HUES64 (cell line): ENCODE measurements at regions not wholly inside any gene's neighbourhood (a gene's known extent, or its start where the extent isn't known, plus 50 kb on each side); places are given as distances from the start of the nearest gene placed in this dataset.

Experiments
- H3K27ac ChIP-seq: 2 replicates; pipeline ENCODE4 v1.7.0; 2013; ENCODE audit warnings: low read depth, low read length, inconsistent platforms
- H3K27me3 ChIP-seq: 2 replicates; pipeline ENCODE4 v1.6.1; 2013; ENCODE audit warnings: mild to moderate bottlenecking, low read length; ENCODE audit not compliant: insufficient read depth
- H3K36me3 ChIP-seq: 2 replicates; pipeline ENCODE4 v1.6.1; 2013; ENCODE audit warnings: mild to moderate bottlenecking, low read length; ENCODE audit not compliant: insufficient read depth
- H3K4me1 ChIP-seq: 2 replicates; pipeline ENCODE4 v1.6.1; 2013; ENCODE audit warnings: mild to moderate bottlenecking, low read length, moderate library complexity; ENCODE audit not compliant: insufficient read depth
- H3K4me3 ChIP-seq: 2 replicates; pipeline ENCODE4 v1.5.1; 2013; ENCODE audit warnings: mild to moderate bottlenecking, low read length, moderate library complexity
- H3K9ac ChIP-seq: 2 replicates; pipeline ENCODE4 v1.6.1; 2013; ENCODE audit warnings: mild to moderate bottlenecking, low read depth, low read length
- H3K9me3 ChIP-seq: 2 replicates; pipeline ENCODE4 v1.6.1; 2013; ENCODE audit warnings: low read depth, low read length; ENCODE audit not compliant: insufficient read depth
- WGBS: fragments of 150-250, 120-280 bp; methylation state at CpG from one replicate; pipeline ENCODE4 v1.1.7; 2013; ENCODE audit warnings: missing lambda C conversion rate; 5-methylcytosine and 5-hydroxymethylcytosine counted together

DNA sequence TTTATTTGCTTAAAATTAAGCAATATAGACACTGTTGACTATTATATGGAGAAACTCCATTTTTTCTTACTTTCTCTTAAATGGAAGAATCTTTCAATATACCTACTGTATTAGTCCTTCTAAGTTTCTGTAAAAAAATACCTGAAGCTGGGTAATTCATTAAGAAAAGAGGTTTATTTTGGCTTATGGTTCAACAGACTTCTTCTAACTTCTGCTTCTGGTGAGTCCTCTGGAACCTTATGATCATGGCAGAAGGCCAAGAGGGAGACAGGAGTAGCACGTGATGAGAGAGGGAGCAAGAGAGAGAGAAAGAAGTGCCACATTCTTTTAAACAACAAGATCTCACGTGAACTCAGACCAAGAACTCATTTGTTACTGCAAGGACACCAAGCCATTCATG is 573.3 kb downstream of the MCTP2 start:
- Histone ChIP-seq H3K4me3 (no peak overlapping the region), H3K27me3 (no peaks in the 10 kb centered on the region), H3K36me3 (no peaks in the 10 kb centered on the region), H3K4me1 (no peaks in the 10 kb centered on the region), H3K9me3 (peaks cover 14% of the 10 kb centered on the region; the same call in 1 of the 2 replicates), H3K27ac (no peak overlapping the region), H3K9ac (no peak overlapping the region)
- 86% methylated on average over 2 of the region's 2 CpGs for WGBS

DNA sequence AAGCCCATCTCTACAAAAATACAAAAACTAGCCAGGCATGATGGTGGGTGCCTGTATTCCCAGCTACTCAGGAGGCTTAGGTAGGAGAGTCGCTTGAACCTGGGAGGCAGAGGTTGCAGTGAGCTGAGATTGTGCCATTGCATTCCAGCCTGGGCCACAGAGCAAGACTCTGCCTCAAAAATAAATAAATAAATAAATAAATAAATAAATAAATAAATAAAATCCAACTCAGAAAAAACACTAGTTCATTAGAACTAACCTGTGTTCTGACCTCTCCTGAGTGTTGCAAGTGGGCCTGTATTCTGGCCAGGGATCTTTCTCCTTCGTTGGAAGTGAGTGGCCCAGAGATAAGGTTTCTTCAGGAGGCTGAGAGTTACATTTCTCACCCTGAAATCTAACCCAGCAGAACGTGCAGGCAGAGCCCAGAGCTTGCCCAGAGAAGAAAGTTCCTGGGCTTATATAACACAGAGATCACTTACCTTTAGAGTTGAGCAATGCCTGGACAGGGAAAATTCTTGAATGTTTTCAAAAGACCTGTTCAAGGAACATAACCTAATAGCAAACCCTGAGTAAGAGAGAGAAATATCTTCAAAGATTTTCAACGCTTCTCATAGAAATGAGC is 583.9 kb downstream of the MCTP2 start:
- Histone ChIP-seq H3K9me3 (no peaks in the 10 kb centered on the region), H3K4me3 (no peak overlapping the region), H3K27me3 (no peaks in the 10 kb centered on the region), H3K4me1 (no peaks in the 10 kb centered on the region), H3K36me3 (no peaks in the 10 kb centered on the region), H3K9ac (no peak overlapping the region), H3K27ac (no peak overlapping the region)
- 97% methylated on average over 4 of the region's 4 CpGs for WGBS

DNA sequence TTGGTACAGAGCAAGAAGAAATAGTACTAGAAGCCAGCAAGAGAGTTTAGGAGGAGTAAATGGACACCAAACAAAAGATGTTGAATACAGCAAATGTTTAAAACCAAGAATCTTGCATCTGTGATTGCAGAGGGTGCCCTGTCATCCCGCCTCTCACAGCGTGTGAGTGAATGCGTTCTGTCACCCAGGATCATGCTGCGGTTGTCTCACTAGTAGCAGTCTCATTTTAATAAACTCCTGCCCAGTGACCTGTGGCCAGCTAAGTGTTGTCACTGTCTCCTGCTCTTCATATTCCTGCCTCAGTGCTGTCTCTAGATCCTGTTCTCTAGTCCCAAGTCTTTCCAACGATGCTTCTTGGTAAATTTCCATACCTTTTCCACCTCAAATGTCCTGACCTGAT is 584.6 kb downstream of the MCTP2 start:
- Histone ChIP-seq H3K36me3 (no peaks in the 10 kb centered on the region), H3K4me1 (no peaks in the 10 kb centered on the region), H3K9me3 (no peaks in the 10 kb centered on the region), H3K4me3 (no peak overlapping the region), H3K27ac (no peak overlapping the region), H3K9ac (no peak overlapping the region), H3K27me3 (no peaks in the 10 kb centered on the region)
- 92% methylated on average over 5 of the region's 5 CpGs for WGBS

DNA sequence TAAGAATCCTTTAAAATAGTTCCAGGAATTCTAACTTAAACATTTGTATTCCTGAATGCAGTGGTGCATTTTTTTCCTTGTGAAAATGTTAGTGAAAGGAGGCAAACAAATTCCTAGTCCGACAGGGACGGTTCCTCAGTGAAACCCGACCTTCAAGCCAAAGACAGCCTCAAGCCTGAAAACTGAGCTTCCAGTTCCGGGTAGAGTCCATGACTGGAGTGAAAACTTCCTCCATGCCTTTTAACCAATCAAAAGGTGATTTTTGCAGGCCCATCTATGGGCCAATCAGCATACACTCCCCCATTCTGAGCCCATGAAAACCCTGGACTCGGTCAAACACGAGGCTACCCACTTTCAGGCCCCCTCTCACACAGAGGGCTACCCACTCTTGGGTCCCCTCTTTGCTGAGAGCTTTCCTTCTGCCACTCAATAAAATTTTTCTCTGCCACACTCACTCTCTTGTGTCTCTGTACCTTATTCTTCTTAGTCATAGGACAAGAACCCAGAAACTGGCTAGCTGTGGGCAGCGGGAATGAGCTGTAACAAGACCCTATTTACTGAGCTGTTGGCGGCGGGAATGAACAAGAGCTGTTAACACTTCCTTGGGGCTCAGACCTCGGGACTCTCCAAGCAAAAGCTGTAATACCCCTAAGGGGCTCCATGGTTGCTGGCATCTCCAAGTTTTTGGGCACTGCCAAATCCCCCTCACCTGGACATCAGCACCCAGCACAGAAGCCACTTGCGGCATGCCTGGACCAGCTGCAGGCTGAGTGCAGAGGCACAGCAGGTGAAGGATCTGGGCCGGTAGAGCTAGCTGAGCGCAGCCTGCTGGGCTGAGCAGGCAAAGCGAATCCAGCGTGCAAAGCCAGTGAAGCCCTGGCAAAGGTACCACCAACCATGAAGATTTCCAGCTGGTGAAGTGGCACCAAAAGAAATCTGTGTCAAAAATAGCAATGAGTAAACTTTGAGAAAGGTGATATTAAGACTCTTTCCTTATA is 598.8 kb downstream of the MCTP2 start:
- Histone ChIP-seq H3K27ac (no peak overlapping the region), H3K27me3 (no peaks in the 10 kb centered on the region), H3K36me3 (no peaks in the 10 kb centered on the region), H3K9me3 (peaks cover 7% of the 10 kb centered on the region; the same call in 1 of the 2 replicates), H3K4me3 (no peak overlapping the region), H3K9ac (no peak overlapping the region), H3K4me1 (no peaks in the 10 kb centered on the region)
- whole genome bisulfite sequencing, result 94% methylated on average over 15 of the region's 15 CpGs

DNA sequence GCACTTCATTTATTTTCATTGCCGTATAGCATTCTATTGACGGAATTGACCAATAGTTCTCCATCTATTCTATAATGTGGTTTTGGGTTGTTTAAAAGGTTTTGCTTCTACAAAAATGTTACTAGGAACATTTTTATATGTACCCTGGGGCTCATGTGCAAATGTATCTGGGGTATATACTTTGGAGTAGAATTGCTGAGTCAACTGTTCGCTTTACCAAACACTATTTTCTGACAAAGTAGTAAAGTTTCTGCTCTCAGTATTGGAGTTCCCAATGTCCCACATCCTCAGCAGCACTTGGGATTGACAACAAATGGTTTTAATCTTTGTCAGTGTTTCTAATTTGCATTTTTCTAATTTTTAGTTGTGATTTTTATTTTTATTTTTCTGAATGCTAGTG is 602.6 kb downstream of the MCTP2 start:
- H3K4me1 ChIP-seq, result no peaks in the 10 kb centered on the region
- peaks cover 7% of the 10 kb centered on the region; the same call in 1 of the 2 replicates for H3K9me3 ChIP-seq
- no peak overlapping the region for H3K9ac ChIP-seq
- H3K36me3 ChIP-seq, result no peaks in the 10 kb centered on the region
- no peak overlapping the region for H3K27ac ChIP-seq
- 92% methylated on average over 1 of the region's 3 CpGs for WGBS
- H3K4me3 ChIP-seq, result no peak overlapping the region
- H3K27me3 ChIP-seq, result no peaks in the 10 kb centered on the region

DNA sequence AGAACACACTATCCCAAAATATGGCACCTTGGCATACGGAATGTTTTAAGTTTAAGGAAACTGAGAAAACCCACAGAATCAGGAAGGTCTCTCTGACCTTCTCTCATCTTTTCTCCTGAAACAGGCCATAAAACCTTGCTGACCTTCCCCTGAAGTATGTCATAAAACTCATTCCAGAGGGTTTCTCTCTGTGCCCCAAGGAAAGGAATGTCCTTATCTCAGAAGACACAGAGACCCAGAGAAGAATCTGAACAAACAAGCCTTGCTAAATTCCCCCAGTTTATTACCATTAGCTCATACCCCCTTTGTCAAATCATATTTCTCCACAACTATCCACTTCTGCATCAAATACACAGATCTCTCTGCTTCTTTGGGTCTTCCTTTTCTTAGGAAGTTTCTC is 603.1 kb downstream of the MCTP2 start:
- no peaks in the 10 kb centered on the region for H3K27me3 ChIP-seq
- no peak overlapping the region for H3K9ac ChIP-seq
- H3K4me1 ChIP-seq, result no peaks in the 10 kb centered on the region
- WGBS, result 94% methylated on average over 1 of the region's 1 CpG
- no peaks in the 10 kb centered on the region for H3K36me3 ChIP-seq
- no peak overlapping the region for H3K4me3 ChIP-seq
- peaks cover 7% of the 10 kb centered on the region; the same call in 1 of the 2 replicates for H3K9me3 ChIP-seq
- H3K27ac ChIP-seq, result no peak overlapping the region

DNA sequence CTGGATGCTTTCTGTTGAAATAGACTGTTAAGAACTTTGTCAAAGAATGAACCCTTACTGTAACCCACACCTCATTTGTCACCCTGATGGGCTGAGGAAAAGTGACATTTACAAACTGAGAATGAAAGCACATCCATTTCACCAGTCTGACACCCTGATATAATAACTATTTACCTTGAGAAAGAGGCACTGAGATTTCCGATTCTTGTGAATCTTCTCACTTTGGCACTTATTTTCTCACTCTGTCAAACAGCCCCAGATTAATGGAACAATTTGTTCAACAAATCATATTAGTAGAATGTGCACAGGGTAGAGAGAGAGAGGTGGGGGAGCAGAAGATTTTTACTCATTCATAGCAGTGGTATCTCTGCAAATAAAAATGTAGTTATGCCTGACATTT is 606.9 kb downstream of the MCTP2 start:
- no peak overlapping the region for H3K4me3 ChIP-seq
- H3K36me3 ChIP-seq, result no peaks in the 10 kb centered on the region
- no peak overlapping the region for H3K27ac ChIP-seq
- peaks cover 18% of the 10 kb centered on the region for H3K9me3 ChIP-seq
- no peaks in the 10 kb centered on the region for H3K4me1 ChIP-seq
- no peak overlapping the region for H3K9ac ChIP-seq
- WGBS, result 100% methylated on average over 1 of the region's 1 CpG
- no peaks in the 10 kb centered on the region for H3K27me3 ChIP-seq

DNA sequence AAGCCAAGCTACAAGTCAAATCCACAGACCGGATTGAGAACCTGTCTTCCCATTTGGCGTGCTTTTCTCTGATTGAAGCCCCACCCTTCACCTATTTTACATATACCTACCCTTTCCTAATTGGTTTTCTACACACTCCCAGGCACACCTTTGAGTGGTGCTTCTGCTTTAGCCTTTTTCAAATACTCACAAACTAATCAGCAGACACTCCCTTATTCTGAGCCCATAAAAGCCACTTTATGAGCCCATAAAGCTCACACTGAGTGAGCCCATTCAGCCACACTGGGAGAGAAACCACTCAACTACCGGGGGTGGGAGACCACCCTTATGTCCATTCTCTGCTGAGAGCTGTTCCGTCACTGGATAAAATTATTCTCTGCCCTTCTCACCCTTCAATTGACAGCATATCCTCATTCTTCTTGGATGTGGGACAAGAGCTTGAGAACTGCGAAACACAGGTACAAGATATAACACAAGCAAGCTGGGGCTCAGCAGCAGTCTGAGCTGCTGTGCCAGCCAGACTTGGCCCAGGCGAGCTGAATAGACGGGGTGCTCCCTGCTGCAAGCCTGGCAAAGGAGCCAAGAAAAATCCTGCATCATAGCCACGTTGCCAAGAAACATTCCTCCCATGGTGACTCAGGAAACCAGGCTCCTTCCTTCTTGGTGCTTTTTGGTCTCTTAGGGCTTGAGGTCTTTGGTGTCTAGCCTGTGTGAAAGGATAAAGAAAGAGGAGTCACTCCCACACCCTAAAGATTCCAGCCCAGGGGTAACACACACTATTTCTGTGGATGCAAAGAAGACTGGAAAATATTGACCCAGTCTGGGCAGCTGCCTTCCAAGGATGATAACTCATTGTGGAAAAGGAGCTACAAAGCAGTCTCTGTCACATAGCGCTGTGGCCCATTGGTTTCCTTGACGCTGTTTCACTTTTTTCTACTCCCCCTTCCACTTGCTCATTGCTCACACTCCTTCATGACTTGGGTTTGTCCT is 609.7 kb downstream of the MCTP2 start:
- Histone ChIP-seq H3K27me3 (0 out of 2 replicates have a peak, but pooled peaks cover 10% of the 10 kb centered on the region), H3K27ac (no peak overlapping the region), H3K4me3 (no peak overlapping the region), H3K9me3 (peaks cover 18% of the 10 kb centered on the region), H3K36me3 (no peaks in the 10 kb centered on the region), H3K9ac (no peak overlapping the region), H3K4me1 (peaks cover 10% of the 10 kb centered on the region; the same call in 1 of the 2 replicates)
- 96% methylated on average over 10 of the region's 10 CpGs for WGBS

DNA sequence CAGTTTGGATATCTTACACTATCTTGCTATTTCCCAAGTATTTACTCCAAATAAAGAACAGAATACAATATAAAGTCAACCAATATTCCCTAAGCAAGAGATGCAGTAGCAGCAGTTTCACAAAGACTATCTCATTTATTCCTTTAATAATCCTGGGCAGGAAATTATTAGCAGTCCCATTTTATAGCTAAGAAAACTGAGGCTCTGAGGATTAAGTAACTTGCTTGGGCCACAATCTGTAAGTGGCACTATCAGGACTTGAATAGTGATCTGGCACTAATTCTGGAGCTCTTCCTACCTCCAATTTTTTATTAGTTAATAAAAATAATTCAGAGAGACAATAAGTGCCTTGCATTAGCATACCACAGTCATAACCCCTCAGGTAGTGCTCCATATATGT is 611.7 kb downstream of the MCTP2 start:
- Histone ChIP-seq H3K9me3 (peaks cover 18% of the 10 kb centered on the region), H3K9ac (no peak overlapping the region), H3K4me3 (no peak overlapping the region), H3K27me3 (0 out of 2 replicates have a peak, but pooled peaks cover 10% of the 10 kb centered on the region), H3K4me1 (peaks cover 10% of the 10 kb centered on the region; the same call in 1 of the 2 replicates), H3K27ac (no peak overlapping the region), H3K36me3 (no peaks in the 10 kb centered on the region)

DNA sequence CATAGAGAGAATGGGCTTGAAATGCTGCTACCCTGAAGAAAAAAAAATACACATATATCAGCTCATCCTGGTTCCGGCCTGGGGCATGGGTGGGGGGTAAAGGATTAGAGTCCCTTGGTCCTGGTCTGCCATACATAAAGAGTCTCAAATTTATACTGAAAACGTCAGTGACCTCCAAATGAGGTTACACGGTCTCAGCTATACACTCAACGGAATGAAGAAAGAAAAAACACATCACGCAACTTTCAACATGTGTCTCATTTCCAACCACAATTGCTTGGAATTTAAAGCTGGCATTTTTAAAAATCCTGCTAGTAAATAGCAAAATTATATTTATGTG is 612.8 kb downstream of the MCTP2 start:
- Histone ChIP-seq H3K4me3 (peak overlapping the region; percentile 44), H3K27me3 (0 out of 2 replicates have a peak, but pooled peaks cover 10% of the 10 kb centered on the region), H3K4me1 (peaks cover 10% of the 10 kb centered on the region; the same call in 1 of the 2 replicates), H3K36me3 (no peaks in the 10 kb centered on the region), H3K9ac (peak overlapping the region; percentile 76; the same call in 1 of the 2 replicates), H3K9me3 (peaks cover 18% of the 10 kb centered on the region), H3K27ac (0 out of 2 replicates have a peak overlapping the region, but pooled peaks have one; percentile 61)
- WGBS, result 90% methylated on average over 4 of the region's 5 CpGs
